Fibroblast of the aortic adventitia (primary cell): ENCODE measurements at regions not wholly inside any gene's neighbourhood (a gene's known extent, or its start where the extent isn't known, plus 50 kb on each side); places are given as distances from the start of the nearest gene placed in this dataset. TPM values are rescaled to one million over a fixed set of nuclear protein-coding genes. Genes with fewer than 3 reads are reported as not detected.

Source experiments
- DNase-seq: peaks from one replicate; pipeline ENCODE4 v3.0.0-alpha.2; 2010; ENCODE audit warnings: low read depth
- H3K4me3 ChIP-seq: 2 replicates; pipeline ENCODE4 v1.5.1; 2011; ENCODE audit warnings: low read depth, mild to moderate bottlenecking, control low read depth, low read length, moderate library complexity
- CTCF ChIP-seq: IDR thresholded peaks from 2 replicates; pipeline ENCODE4 v1.5.1; 2011; ENCODE audit warnings: mild to moderate bottlenecking, low read length, control low read depth, inconsistent platforms; ENCODE audit not compliant: insufficient read depth
- small RNA-seq: library from RNA; depleted of rRNA; stranded (forward); fragments of <200 nt; gene quantifications from one replicate; pipeline ENCODE3, GENCODE V24; 2012

GRCh38 chr4:114547340-114548134 is 51.1 kb upstream of the UGT8 start:
- DNase-seq, result no peak
- TF ChIP-seq CTCF, result no peak
- no peak overlapping the region for H3K4me3 ChIP-seq

Small RNA genes in the stretch of these regions (small RNA-seq; reads per million reads assigned to genes)
- gene AC093815.1, result not detected
